H1 (cell line): ENCODE measurements at regions not wholly inside any gene's neighbourhood (a gene's known extent, or its start where the extent isn't known, plus 50 kb on each side); places are given as distances from the start of the nearest gene placed in this dataset.

Source experiments
- CTCF ChIA-PET: fragments of 300-600 bp; sonication (Branson Sonifier 250); formaldehyde crosslinking; loops from one replicate; lab custom pipeline; 2021; ENCODE audit not compliant: partially characterized antibody; lab: Charles Lee
- POLR2A ChIA-PET: fragments of 300-600 bp; sonication (Branson Sonifier 250); formaldehyde crosslinking; loops from one replicate; lab custom pipeline; 2021; ENCODE audit warnings: inconsistent platforms; ENCODE audit not compliant: partially characterized antibody; lab: Charles Lee
- DNase-seq, 2 experiments: peaks; one replicate each; pipeline versions ENCODE4 v3.0.0 to v3.0.0-alpha.2; 2010 to 2022; ENCODE audit warnings: low spot score in 2 of 2, low read depth in 1 of 2, mixed read lengths in 1 of 2
- FAIRE-seq: peaks from 2 replicates; lab custom pipeline; 2011; peaks lifted over from hg19 to GRCh38; lab: Jason Lieb, UNC
- H2AFZ ChIP-seq: 2 replicates; pipeline ENCODE4 v1.8.1; 2012; ENCODE audit warnings: low read length, inconsistent platforms
- H2AK5ac ChIP-seq: 2 replicates; pipeline ENCODE4 v1.6.1; 2013; ENCODE audit warnings: low read depth, low read length
- H2BK120ac ChIP-seq: replicated peaks from 2 replicates; pipeline ENCODE3; 2013; ENCODE audit warnings: low read depth, low read length, inconsistent platforms
- H2BK12ac ChIP-seq: 2 replicates; pipeline ENCODE4 v1.6.1; 2013; ENCODE audit warnings: low read depth, low read length
- H2BK15ac ChIP-seq: 2 replicates; pipeline ENCODE4 v1.6.1; 2013; ENCODE audit warnings: low read length
- H2BK20ac ChIP-seq: 2 replicates; pipeline ENCODE4 v1.6.1; 2013; ENCODE audit warnings: low read length
- H2BK5ac ChIP-seq: 2 replicates; pipeline ENCODE4 v1.6.1; 2013; ENCODE audit warnings: low read depth, low read length
- H3K14ac ChIP-seq: 2 replicates; pipeline ENCODE4 v1.6.1; 2013; ENCODE audit warnings: inconsistent platforms; ENCODE audit not compliant: insufficient read length
- H3K18ac ChIP-seq: 2 replicates; pipeline ENCODE4 v1.6.1; 2013; ENCODE audit warnings: low read length; ENCODE audit errors: extremely low read depth
- H3K23ac ChIP-seq: 2 replicates; pipeline ENCODE4 v1.6.1; 2013; ENCODE audit warnings: inconsistent platforms; ENCODE audit not compliant: insufficient read length
- H3K23me2 ChIP-seq: 2 replicates; pipeline ENCODE4 v1.6.1; 2013; ENCODE audit warnings: low read depth, low read length
- H3K27ac ChIP-seq: 2 replicates; pipeline ENCODE4 v1.6.1; 2011; ENCODE audit warnings: low read depth, low read length, inconsistent platforms
- H3K27me3 ChIP-seq, 4 experiments: replicated peaks in 1 of 4; 1 replicate in 1 of 4; 2 replicates in 3 of 4; pipeline versions ENCODE4 v1.6.1 to v1.8.1; 2011 to 2013; ENCODE audit warnings: low read length in 3 of 4, mild to moderate bottlenecking in 3 of 4, inconsistent platforms in 2 of 4, mixed read lengths in 2 of 4, moderate library complexity in 1 of 4; ENCODE audit not compliant: control insufficient read depth in 3 of 4, insufficient read depth in 3 of 4; ENCODE audit errors: extremely low read depth in 1 of 4
- H3K36me3 ChIP-seq, 4 experiments: 2 replicates each; pipeline versions ENCODE4 v1.6.1 to v1.8.1; 2011 to 2013; ENCODE audit warnings: mild to moderate bottlenecking in 4 of 4, low read length in 3 of 4, moderate library complexity in 2 of 4, control low read depth in 1 of 4, inconsistent platforms in 1 of 4; ENCODE audit not compliant: insufficient read depth in 4 of 4, control insufficient read depth in 2 of 4
- H3K4ac ChIP-seq: replicated peaks from 2 replicates; pipeline ENCODE3; 2013; ENCODE audit warnings: low read length, low read depth, mixed read lengths, inconsistent platforms; ENCODE audit not compliant: insufficient read length
- H3K4me1 ChIP-seq, 4 experiments: replicated peaks in 1 of 4; 1 replicate in 1 of 4; 2 replicates in 3 of 4; pipeline versions ENCODE4 v1.6.1 to v1.8.1; 2011 to 2013; ENCODE audit warnings: low read length in 3 of 4, inconsistent platforms in 2 of 4, mixed read lengths in 1 of 4; ENCODE audit not compliant: insufficient read depth in 4 of 4, control insufficient read depth in 3 of 4
- H3K4me2 ChIP-seq, 2 experiments: 2 replicates each; pipeline versions ENCODE4 v1.6.1 to v1.8.1; 2011 to 2013; ENCODE audit warnings: low read depth in 2 of 2, low read length in 2 of 2, control low read depth in 1 of 2, inconsistent platforms in 1 of 2, mild to moderate bottlenecking in 1 of 2; ENCODE audit not compliant: insufficient read depth in 1 of 2
- H3K4me3 ChIP-seq, 4 experiments: fragments of 200-600, 300-600 bp in 1 of 4; sonication (generic), shearing (Covaris generic), sonication (Bioruptor Twin) in 1 of 4; 2 replicates each; pipeline versions ENCODE4 v1.5.1 to v1.8.1; 2011 to 2016; ENCODE audit warnings: low read length in 4 of 4, low read depth in 3 of 4, control low read depth in 2 of 4, inconsistent platforms in 2 of 4, mild to moderate bottlenecking in 2 of 4, mixed read lengths in 1 of 4, moderate library complexity in 1 of 4; ENCODE audit not compliant: insufficient read depth in 2 of 4; ENCODE audit errors: extremely low read depth in 1 of 4
- H3K56ac ChIP-seq: replicated peaks from 2 replicates; pipeline ENCODE3; 2013; ENCODE audit warnings: low read depth, mild to moderate bottlenecking, mixed read lengths, low read length, inconsistent platforms; ENCODE audit not compliant: insufficient read length
- H3K79me1 ChIP-seq: 2 replicates; pipeline ENCODE4 v1.6.1; 2013; ENCODE audit warnings: low read depth, low read length, control low read depth
- H3K79me2 ChIP-seq, 2 experiments: 2 replicates each; pipeline versions ENCODE4 v1.6.1 to v1.8.1; 2012 to 2013; ENCODE audit warnings: low read length in 2 of 2, mild to moderate bottlenecking in 2 of 2, inconsistent platforms in 1 of 2; ENCODE audit not compliant: insufficient read depth in 2 of 2, control insufficient read depth in 1 of 2
- H3K9ac ChIP-seq, 4 experiments: replicated peaks in 1 of 4; 1 replicate in 1 of 4; 2 replicates in 3 of 4; pipeline versions ENCODE4 v1.6.1 to v1.8.1; 2011 to 2013; ENCODE audit warnings: low read depth in 3 of 4, low read length in 3 of 4, control low read depth in 2 of 4, mild to moderate bottlenecking in 2 of 4, moderate library complexity in 2 of 4, inconsistent platforms in 1 of 4; ENCODE audit errors: extremely low read depth in 1 of 4
- H3K9me3 ChIP-seq, 2 experiments: 2 replicates each; pipeline versions ENCODE4 v1.6.1 to v1.8.1; 2012 to 2013; ENCODE audit warnings: mild to moderate bottlenecking in 2 of 2, moderate library complexity in 2 of 2, control low read depth in 1 of 2, inconsistent platforms in 1 of 2, low read depth in 1 of 2, low read length in 1 of 2, mixed read lengths in 1 of 2; ENCODE audit not compliant: insufficient read depth in 2 of 2
- H4K20me1 ChIP-seq, 2 experiments: replicated peaks in 1 of 2; 2 replicates each; pipeline versions ENCODE3 to v1.8.1; 2011 to 2013; ENCODE audit warnings: inconsistent platforms in 2 of 2, low read length in 2 of 2, mild to moderate bottlenecking in 1 of 2; ENCODE audit not compliant: insufficient read depth in 2 of 2, control insufficient read depth in 1 of 2
- H4K5ac ChIP-seq: 2 replicates; pipeline ENCODE4 v1.6.1; 2013; ENCODE audit warnings: low read length, low read depth, mixed read lengths, inconsistent platforms; ENCODE audit not compliant: insufficient read length
- H4K8ac ChIP-seq: 2 replicates; pipeline ENCODE4 v1.8.0; 2013; ENCODE audit warnings: mild to moderate bottlenecking, moderate library complexity, low read length, inconsistent platforms; ENCODE audit not compliant: insufficient read depth; ENCODE audit errors: extremely low read depth
- H4K91ac ChIP-seq: replicated peaks from 2 replicates; pipeline ENCODE3; 2013; ENCODE audit warnings: low read length, mixed read lengths, inconsistent platforms; ENCODE audit not compliant: insufficient read length
- BRCA1 ChIP-seq: IDR thresholded peaks from 2 replicates; pipeline ENCODE4 v1.6.1; 2012; ENCODE audit warnings: low read depth, low read length, improper control_type of control experiment
- CHD2 ChIP-seq: IDR thresholded peaks from 2 replicates; pipeline ENCODE4 v1.6.1; 2012; ENCODE audit warnings: low read length, improper control_type of control experiment
- CREB1 ChIP-seq: IDR thresholded peaks from 2 replicates; pipeline ENCODE4 v1.6.1; 2012; ENCODE audit warnings: inconsistent platforms
- GTF2F1 ChIP-seq: IDR thresholded peaks from 2 replicates; pipeline ENCODE4 v1.6.1; 2012; ENCODE audit warnings: low read depth, low read length, improper control_type of control experiment, borderline replicate concordance
- KDM1A ChIP-seq: fragments of 200-600, 300-600 bp; sonication (generic); IDR thresholded peaks from 2 replicates; pipeline ENCODE4 v1.7.1; 2016; ENCODE audit warnings: mild to moderate bottlenecking, low read length, borderline replicate concordance
- KDM4A ChIP-seq: IDR thresholded peaks from one replicate; pipeline ENCODE4 v1.7.1; 2012; ENCODE audit warnings: low read depth, mild to moderate bottlenecking, moderate library complexity, low read length, inconsistent platforms; ENCODE audit not compliant: severe bottlenecking
- POLR2A ChIP-seq, 2 experiments: IDR thresholded peaks; 1 replicate in 1 of 2; 2 replicates in 1 of 2; pipeline ENCODE4 v1.6.1; 2011; ENCODE audit warnings: low read depth in 2 of 2, low read length in 2 of 2, mild to moderate bottlenecking in 2 of 2; ENCODE audit errors: control extremely low read depth in 1 of 2
- RAD21 ChIP-seq, 2 experiments: IDR thresholded peaks in 1 of 2; conservative IDR thresholded peaks in 1 of 2; 2 replicates each; pipeline ENCODE4 v1.6.1; 2011; ENCODE audit warnings: low read depth in 2 of 2, low read length in 2 of 2, improper control_type of control experiment in 1 of 2, inconsistent platforms in 1 of 2, mild to moderate bottlenecking in 1 of 2, moderate library complexity in 1 of 2
- SIX5 ChIP-seq: IDR thresholded peaks from 2 replicates; pipeline ENCODE4 v1.6.1; 2011; ENCODE audit warnings: mild to moderate bottlenecking, low read depth, low read length
- SP2 ChIP-seq: IDR thresholded peaks from 2 replicates; pipeline ENCODE4 v1.6.1; 2012; ENCODE audit warnings: mild to moderate bottlenecking, low read length, inconsistent platforms
- TAF1 ChIP-seq: IDR thresholded peaks from 2 replicates; pipeline ENCODE4 v1.6.1; 2011; ENCODE audit warnings: mild to moderate bottlenecking, low read depth, low read length
- TAF7 ChIP-seq: optimal IDR thresholded peaks from 2 replicates; pipeline ENCODE3; 2011; ENCODE audit warnings: low read depth, mild to moderate bottlenecking, inconsistent platforms, low read length, moderate library complexity, borderline replicate concordance
- whole genome bisulfite sequencing, 2 experiments: shearing (Covaris generic) in 1 of 2; methylation state at CpG; one replicate each; pipeline versions ENCODE4 v1.1.6 to v1.1.7; 2013 to 2015; ENCODE audit warnings: low lambda C conversion rate in 2 of 2, mixed read lengths in 2 of 2, inconsistent platforms in 1 of 2, low coverage in 1 of 2, missing lambda C conversion rate in 1 of 2; ENCODE audit not compliant: insufficient replicate concordance in 2 of 2, insufficient coverage in 1 of 2, insufficient read length in 1 of 2; ENCODE audit errors: extremely low coverage in 1 of 2, missing lambda C conversion rate in 1 of 2; 5-methylcytosine and 5-hydroxymethylcytosine counted together
- TF ChIP-seq, protein P1 (sequence below): IDR thresholded peaks from 2 replicates; pipeline ENCODE4 v1.6.1; 2011; ENCODE audit warnings: low read depth, mild to moderate bottlenecking, low read length; ENCODE audit not compliant: insufficient read depth

GRCh38 chr1:38547321-38547720 is 312.3 kb downstream of the RRAGC start:
- no peak overlapping the region for H2BK120ac ChIP-seq
- no peak overlapping the region for H3K4ac ChIP-seq
- no peak overlapping the region for H3K18ac ChIP-seq
- no peak overlapping the region for H3K27ac ChIP-seq
- no peaks in the 10 kb centered on the region for H3K79me1 ChIP-seq
- no peaks in the 10 kb centered on the region for H3K4me1 ChIP-seq
- H2BK12ac ChIP-seq: no peak overlapping the region
- no peaks in the 10 kb centered on the region for H3K27me3 ChIP-seq
- WGBS, 2 experiments: 82% methylated on average over 6 of the region's 6 CpGs; no CpG with 5 or more reads in 1 of the 2 experiments
- H3K56ac ChIP-seq: no peak overlapping the region
- no peaks in the 10 kb centered on the region for H3K36me3 ChIP-seq
- H2BK15ac ChIP-seq: no peak overlapping the region
- H4K8ac ChIP-seq: no peak overlapping the region
- no peak overlapping the region; a peak in 1 of 7 replicates for H3K9ac ChIP-seq
- no peak for FAIRE-seq
- POLR2A ChIA-PET: interaction anchor here (0.9 to 2.1 kb wide), 2 partner anchors 11 to 29 kb away, joined by 4 to 6 read pairs; no protein-coding TSS in a partner anchor
- no peak overlapping the region for H3K23ac ChIP-seq
- H4K20me1 ChIP-seq: no peaks in the 10 kb centered on the region
- no peak overlapping the region for H3K14ac ChIP-seq
- no peak overlapping the region for H4K91ac ChIP-seq
- no peak overlapping the region for H2BK5ac ChIP-seq
- H3K79me2 ChIP-seq: no peaks in the 10 kb centered on the region
- no peak overlapping the region for H3K4me3 ChIP-seq
- H2AK5ac ChIP-seq: no peak overlapping the region
- TF ChIP-seq TAF7: no peak
- no peak for TF ChIP-seq TAF1
- TF ChIP-seq GTF2F1: no peak
- TF ChIP-seq RAD21 (IDR thresholded peaks at IDR 0.05 in 1 of 2, conservative IDR thresholded peaks at IDR 0.05 in 1 of 2; ENCODE audit: low read depth in 2 of 2, low read length in 2 of 2): no peak
- TF ChIP-seq SP2: no peak
- no peak for TF ChIP-seq CHD2
- no peak for TF ChIP-seq SIX5
- no peak for TF ChIP-seq KDM1A
- no peak for TF ChIP-seq CREB1
- no peak for TF ChIP-seq BRCA1
- TF ChIP-seq POLR2A (IDR thresholded peaks at IDR 0.05; ENCODE audit: control extremely low read depth in 1 of 2, low read depth in 2 of 2, low read length in 2 of 2): no peak
- no peak for TF ChIP-seq KDM4A
- TF ChIP-seq, protein P1, sequence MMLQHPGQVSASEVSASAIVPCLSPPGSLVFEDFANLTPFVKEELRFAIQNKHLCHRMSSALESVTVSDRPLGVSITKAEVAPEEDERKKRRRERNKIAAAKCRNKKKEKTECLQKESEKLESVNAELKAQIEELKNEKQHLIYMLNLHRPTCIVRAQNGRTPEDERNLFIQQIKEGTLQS: no peak
- H3K23me2 ChIP-seq: no peaks in the 10 kb centered on the region
- no peak for DNase-seq
- H4K5ac ChIP-seq: no peak overlapping the region
- CTCF ChIA-PET: interaction anchor here (0.7 to 1.5 kb wide), 5 partner anchors 19 to 521 kb away, joined by 3 to 4 read pairs (median 3); no protein-coding TSS in a partner anchor
- H3K4me2 ChIP-seq: no peak overlapping the region
- no peaks in the 10 kb centered on the region for H3K9me3 ChIP-seq
- no peak overlapping the region for H2AFZ ChIP-seq
- no peak overlapping the region for H2BK20ac ChIP-seq
